GM06990 (cell line): ENCODE measurements at regions not wholly inside any gene's neighbourhood (a gene's known extent, or its start where the extent isn't known, plus 50 kb on each side); places are given as distances from the start of the nearest gene placed in this dataset.

Source experiments
- DNase-seq: peaks from one replicate; pipeline ENCODE4 v3.0.0-alpha.2; 2011; ENCODE audit not compliant: insufficient read length; ENCODE audit errors: extremely low read depth
- H3K27me3 ChIP-seq: replicated peaks from 2 replicates; pipeline ENCODE4 v1.6.0; 2011; ENCODE audit warnings: low read length; ENCODE audit not compliant: control insufficient read depth, insufficient read depth
- H3K36me3 ChIP-seq: 2 replicates; pipeline ENCODE4 v1.5.1; 2011; ENCODE audit warnings: low read length; ENCODE audit not compliant: control insufficient read depth, insufficient read depth
- H3K4me3 ChIP-seq: replicated peaks from 2 replicates; pipeline ENCODE4 v1.5.1; 2011; ENCODE audit warnings: low read depth, mild to moderate bottlenecking, control low read depth, low read length
- TF ChIP-seq, protein P1 (sequence below): IDR thresholded peaks from 2 replicates; pipeline ENCODE4 v1.5.1; 2011; ENCODE audit warnings: low read length, control low read depth, mild to moderate bottlenecking, inconsistent platforms; ENCODE audit not compliant: insufficient read depth, poor library complexity, severe bottlenecking

DNA sequence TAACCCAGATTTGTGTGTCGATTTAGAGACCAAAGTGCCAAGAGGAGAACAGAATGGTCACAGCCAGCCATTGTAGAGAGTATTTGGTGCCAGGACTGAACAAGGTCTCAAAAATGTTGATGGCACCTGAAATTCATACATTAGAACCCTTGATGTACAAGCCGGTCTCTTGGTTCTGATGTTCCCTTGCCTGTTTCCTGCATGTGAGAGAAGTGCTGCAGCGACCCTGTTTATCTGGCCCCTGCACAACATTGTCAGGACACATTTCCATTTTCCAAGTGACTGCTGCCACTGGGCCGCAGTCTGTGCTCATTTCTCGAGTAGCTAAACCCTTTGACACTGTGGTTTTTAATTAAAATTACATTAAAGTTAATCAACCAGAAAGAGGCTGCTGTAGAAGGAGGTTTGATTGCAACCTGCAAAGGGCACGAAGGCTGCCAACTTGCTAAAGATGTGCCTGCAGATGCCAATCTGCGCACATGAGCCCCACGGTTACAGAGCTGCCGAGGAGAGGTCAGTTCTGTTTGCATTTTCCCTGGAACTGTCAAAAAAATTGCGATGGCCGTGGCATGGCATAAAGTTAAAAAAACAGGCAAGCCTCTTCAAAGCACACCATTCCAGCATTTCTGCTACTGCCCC is 136.4 kb upstream of the CMC1 start:
- H3K4me3 ChIP-seq: no peak overlapping the region
- no peaks in the 10 kb centered on the region for H3K27me3 ChIP-seq
- TF ChIP-seq, protein P1, sequence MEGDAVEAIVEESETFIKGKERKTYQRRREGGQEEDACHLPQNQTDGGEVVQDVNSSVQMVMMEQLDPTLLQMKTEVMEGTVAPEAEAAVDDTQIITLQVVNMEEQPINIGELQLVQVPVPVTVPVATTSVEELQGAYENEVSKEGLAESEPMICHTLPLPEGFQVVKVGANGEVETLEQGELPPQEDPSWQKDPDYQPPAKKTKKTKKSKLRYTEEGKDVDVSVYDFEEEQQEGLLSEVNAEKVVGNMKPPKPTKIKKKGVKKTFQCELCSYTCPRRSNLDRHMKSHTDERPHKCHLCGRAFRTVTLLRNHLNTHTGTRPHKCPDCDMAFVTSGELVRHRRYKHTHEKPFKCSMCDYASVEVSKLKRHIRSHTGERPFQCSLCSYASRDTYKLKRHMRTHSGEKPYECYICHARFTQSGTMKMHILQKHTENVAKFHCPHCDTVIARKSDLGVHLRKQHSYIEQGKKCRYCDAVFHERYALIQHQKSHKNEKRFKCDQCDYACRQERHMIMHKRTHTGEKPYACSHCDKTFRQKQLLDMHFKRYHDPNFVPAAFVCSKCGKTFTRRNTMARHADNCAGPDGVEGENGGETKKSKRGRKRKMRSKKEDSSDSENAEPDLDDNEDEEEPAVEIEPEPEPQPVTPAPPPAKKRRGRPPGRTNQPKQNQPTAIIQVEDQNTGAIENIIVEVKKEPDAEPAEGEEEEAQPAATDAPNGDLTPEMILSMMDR: no peak
- DNase-seq: no peak
- H3K36me3 ChIP-seq: no peaks in the 10 kb centered on the region

DNA sequence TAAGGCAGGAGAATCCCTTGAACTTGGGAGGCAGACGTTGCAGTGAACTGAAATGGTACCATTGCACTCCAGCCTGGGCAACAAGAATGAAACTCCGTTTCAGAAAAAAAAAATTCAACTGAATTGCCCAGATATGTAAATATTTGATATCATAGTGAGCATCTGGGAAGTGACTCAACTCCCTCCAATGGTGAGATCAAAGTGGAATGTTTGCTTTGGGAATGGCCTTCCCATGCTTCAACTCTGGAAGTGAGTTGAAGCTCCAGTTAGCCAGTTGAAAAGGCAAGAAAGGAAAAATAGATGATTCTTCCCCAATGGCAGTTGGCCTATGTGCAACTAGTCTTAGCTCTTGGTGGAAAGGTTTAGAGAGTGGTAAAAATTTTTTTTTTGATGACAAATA is 131.6 kb upstream of the CMC1 start:
- no peaks in the 10 kb centered on the region for H3K36me3 ChIP-seq
- H3K4me3 ChIP-seq: no peak overlapping the region
- H3K27me3 ChIP-seq: no peaks in the 10 kb centered on the region
- no peak for DNase-seq
- TF ChIP-seq, protein P1: no peak

DNA sequence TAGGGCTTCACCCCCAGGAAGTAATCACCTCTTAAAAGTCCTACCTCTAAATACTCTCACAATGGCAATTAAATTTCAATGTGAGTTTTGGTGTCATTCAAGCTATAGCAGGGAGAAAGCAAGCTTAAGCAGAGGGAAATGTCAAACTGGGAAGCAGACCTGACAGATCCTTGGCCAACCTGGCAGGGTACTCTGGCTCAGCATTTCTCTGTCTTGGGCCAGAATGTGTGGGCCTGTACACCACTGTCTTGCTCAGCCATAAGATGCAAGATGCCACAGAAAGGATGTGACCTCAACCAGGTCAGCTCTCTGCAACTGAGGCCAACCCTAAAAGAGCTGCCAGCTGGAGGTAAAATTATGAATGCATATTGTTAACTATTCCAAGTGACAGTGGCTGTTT is 130.6 kb upstream of the CMC1 start:
- TF ChIP-seq, protein P1: no peak
- Histone ChIP-seq H3K27me3 (no peaks in the 10 kb centered on the region), H3K4me3 (no peak overlapping the region), H3K36me3 (no peaks in the 10 kb centered on the region)
- no peak for DNase-seq

DNA sequence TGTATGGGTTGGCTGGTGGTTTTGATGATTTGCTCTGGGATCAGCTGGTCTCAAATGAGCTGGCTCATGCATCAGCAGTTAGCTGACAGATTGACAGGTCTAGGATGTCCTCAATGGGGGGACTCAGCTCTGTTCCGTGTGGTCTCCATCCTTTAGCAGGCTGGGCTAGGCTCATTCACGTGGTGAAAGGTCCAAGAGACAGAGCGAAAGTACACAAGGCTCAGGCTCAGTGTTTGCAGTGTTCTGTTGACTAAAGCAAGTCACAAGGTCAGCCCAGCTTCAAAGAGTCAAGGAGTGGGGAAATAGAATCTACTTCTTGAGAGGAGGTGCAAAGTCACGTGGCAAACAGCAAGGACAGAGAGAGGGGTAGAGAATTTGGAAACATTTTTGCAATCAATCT is 126.5 kb upstream of the CMC1 start:
- DNase-seq: no peak
- Histone ChIP-seq H3K27me3 (no peaks in the 10 kb centered on the region), H3K36me3 (no peaks in the 10 kb centered on the region), H3K4me3 (no peak overlapping the region)
- TF ChIP-seq, protein P1: no peak

GRCh38 chr3:28115316-28115715 is 126.1 kb upstream of the CMC1 start:
- H3K4me3 ChIP-seq: no peak overlapping the region
- TF ChIP-seq, protein P1: no peak
- no peaks in the 10 kb centered on the region for H3K27me3 ChIP-seq
- no peaks in the 10 kb centered on the region for H3K36me3 ChIP-seq
- DNase-seq: no peak

DNA sequence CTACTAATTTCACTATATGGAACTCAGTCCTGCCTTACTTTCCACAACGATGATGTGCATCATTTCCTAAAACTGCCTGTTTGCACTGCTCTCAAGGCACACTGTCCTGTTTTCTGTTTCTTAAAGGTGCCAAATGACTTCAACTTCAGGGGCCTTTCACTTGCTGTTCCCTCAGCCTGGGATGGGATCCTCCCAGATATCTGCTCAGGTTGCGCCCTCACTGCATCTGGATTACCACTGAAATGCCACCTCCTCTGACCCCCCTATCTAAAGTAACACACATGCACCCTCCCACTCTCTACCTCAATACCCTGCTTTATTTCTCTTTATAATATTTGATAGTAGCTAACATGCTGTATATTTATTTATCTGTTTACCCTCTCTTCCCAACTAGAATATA is 123.8 kb upstream of the CMC1 start:
- Histone ChIP-seq H3K4me3 (no peak overlapping the region), H3K27me3 (no peaks in the 10 kb centered on the region), H3K36me3 (no peaks in the 10 kb centered on the region)
- TF ChIP-seq, protein P1: no peak
- no peak for DNase-seq
